ENCODE measurements at regions not wholly inside any gene's neighbourhood (a gene's known extent, or its start where the extent isn't known, plus 50 kb on each side); places are given as distances from the start of the nearest gene placed in this dataset. TPM values are rescaled to one million over a fixed set of nuclear protein-coding genes. Genes with fewer than 3 reads are reported as not detected.

- no peak for ATAC-seq (ENCODE audit: poor library complexity)
- DNase-seq, result no peak
- intact Hi-C loops (cut with DNase I), result no loop called here
These were observed 91.6 kb downstream of the TBX19 start for GRCh38 chr1:168372307-168372706.

DNA sequence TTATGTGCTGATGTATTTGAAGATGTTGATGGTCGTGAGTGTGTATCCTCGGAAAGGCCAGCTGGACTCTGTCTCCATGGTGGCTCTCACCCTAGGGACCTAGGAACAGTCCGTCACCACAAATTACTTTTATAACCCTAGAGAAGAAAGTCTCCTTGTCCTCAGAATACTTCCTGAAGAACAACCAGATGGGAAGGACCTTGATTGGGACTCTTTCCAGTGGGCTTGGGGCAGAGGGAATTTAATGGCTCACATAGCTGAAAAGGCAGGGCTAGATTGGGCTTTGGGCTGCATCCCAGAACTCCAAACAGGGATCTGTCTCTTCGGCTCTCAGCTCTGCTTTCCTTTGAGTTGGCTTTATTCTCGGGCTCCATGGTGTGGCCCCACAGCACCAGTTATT, 90.8 kb downstream of the TBX19 start:
- ATAC-seq (ENCODE audit: poor library complexity), result peak; percentile 58
- intact Hi-C loops (cut with DNase I), result no loop called here
- DNase-seq, result no peak

GRCh38 chr1:168370586-168370985, 89.9 kb downstream of the TBX19 start:
- intact Hi-C loops (cut with DNase I), result no loop called here
- ATAC-seq (ENCODE audit: poor library complexity) (no peak), DNase-seq (no peak)

DNA sequence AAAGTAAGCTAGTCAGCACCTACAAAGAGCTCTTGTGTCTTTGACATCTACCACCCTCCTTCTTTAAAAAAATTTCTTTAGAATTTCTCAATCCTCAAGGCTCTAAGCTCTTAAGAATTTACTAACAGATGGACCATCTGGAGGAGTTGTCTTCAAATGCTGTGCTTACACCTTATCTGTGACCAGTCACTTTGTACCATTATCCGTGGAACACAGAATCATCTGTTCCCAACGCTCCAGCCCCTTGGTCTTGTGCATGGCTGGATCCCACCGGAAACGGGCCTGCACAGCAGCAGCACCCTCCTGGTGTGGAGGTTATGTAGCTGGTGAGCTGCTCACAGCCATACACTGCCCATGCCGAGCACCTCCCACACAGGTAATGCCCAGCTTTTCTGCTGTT, 89.0 kb downstream of the TBX19 start:
- ATAC-seq (ENCODE audit: poor library complexity), result no peak
- intact Hi-C loops (cut with DNase I), result no loop called here
- DNase-seq, result no peak

DNA sequence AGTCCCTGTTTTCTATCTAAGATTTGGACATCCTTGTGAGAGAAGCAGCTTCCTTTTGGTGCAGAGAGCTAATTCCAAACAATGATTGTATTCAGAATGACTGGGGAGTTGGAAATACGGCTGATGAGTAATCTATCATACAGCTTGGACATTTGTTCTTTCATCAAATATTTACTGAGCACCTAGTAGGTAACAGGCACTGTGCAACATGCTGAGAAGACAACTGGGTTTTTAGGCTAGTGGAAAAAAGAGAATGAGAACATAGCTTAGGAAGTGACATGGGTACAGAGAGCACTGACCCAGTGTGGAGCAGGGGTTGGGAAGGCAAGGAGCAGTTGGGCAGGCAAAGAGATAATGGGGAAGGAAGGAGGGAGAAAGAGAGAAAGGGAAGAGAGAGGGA, 87.5 kb downstream of the TBX19 start:
- ATAC-seq (ENCODE audit: poor library complexity) (no peak), DNase-seq (no peak)
- intact Hi-C loops (cut with DNase I), result no loop called here

GRCh38 chr1:168365719-168366479, 85.2 kb downstream of the TBX19 start:
- DNase-seq, result no peak
- peak; percentile 62 for ATAC-seq (ENCODE audit: poor library complexity)
- intact Hi-C loops (cut with DNase I), result no loop called here

Small RNA genes lying in the stretch of these regions (microRNA-seq; reads per million reads assigned to microRNA genes)
- not detected for gene MIR557
